ENCODE measurements at regions not wholly inside any gene's neighbourhood (a gene's known extent, or its start where the extent isn't known, plus 50 kb on each side); places are given as distances from the start of the nearest gene placed in this dataset.

DNA sequence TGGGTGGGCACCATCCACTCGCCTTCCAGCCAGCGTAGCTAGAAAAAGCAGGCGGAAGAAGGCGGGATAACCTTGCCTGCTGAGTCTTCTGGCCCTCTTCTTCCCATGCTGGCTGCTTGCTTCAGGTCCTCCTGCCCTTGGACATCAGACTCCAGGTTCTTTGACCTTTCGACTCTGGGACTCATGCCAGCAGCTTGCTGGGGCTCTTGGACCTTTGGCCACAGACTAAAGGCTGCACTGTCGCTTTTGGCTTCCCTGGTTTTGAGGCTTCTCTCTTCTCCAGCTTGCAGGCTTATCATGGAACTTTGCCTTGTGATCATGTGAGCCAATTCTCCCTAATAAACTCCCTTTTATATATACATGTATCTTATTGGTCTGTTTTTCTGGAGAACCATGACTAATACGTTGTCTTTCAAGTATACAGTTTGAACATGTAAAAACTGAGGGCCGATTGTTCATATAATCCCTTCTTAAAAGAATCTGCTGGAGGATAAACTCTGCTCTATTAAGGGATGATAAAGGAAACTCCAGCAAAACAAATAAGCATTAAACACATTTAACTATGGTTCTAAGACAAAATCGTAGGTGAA lies 116.6 kb upstream of the LCORL start:
- Histone ChIP-seq H3K4me3 (no peak overlapping the region), H3F3A (ENCODE audit: insufficient read depth, low read depth) (no peaks in the 10 kb centered on the region), H3K36me3 (ENCODE audit: low read depth) (no peaks in the 10 kb centered on the region), H3K4me1 (replicated peaks; ENCODE audit: insufficient read depth) (no peaks in the 10 kb centered on the region), H4K20me1 (ENCODE audit: insufficient read depth) (no peaks in the 10 kb centered on the region), H3K9me3 (ENCODE audit: insufficient read depth, low read depth) (no peaks in the 10 kb centered on the region), H3K4me2 (no peak overlapping the region), H3K9me2 (ENCODE audit: insufficient read depth) (no peaks in the 10 kb centered on the region), H3K27ac (no peak overlapping the region), H3K79me2 (ENCODE audit: low read depth) (no peaks in the 10 kb centered on the region), H2AFZ (no peak overlapping the region), H3K27me3 (ENCODE audit: insufficient read depth, low read depth) (no peaks in the 10 kb centered on the region)
- no peak for TF ChIP-seq EZH2 (IDR thresholded peaks at IDR 0.05; ENCODE audit: low read depth)
- TF ChIP-seq, protein P1, sequence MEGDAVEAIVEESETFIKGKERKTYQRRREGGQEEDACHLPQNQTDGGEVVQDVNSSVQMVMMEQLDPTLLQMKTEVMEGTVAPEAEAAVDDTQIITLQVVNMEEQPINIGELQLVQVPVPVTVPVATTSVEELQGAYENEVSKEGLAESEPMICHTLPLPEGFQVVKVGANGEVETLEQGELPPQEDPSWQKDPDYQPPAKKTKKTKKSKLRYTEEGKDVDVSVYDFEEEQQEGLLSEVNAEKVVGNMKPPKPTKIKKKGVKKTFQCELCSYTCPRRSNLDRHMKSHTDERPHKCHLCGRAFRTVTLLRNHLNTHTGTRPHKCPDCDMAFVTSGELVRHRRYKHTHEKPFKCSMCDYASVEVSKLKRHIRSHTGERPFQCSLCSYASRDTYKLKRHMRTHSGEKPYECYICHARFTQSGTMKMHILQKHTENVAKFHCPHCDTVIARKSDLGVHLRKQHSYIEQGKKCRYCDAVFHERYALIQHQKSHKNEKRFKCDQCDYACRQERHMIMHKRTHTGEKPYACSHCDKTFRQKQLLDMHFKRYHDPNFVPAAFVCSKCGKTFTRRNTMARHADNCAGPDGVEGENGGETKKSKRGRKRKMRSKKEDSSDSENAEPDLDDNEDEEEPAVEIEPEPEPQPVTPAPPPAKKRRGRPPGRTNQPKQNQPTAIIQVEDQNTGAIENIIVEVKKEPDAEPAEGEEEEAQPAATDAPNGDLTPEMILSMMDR (conservative IDR thresholded peaks at IDR 0.05) = no peak
- BruUV-seq (replicated peaks) = no TSS peak
- intact Hi-C loops (cut with micrococcal nuclease; ENCODE audit: unreplicated experiment) = no loop called here
- CTCF ChIA-PET = no interaction called here
- POLR2A ChIA-PET (ENCODE audit: unreplicated experiment) = interaction anchor here (0.7 kb wide), 1 partner anchor 160 kb away, joined by 13 read pairs; no protein-coding TSS in a partner anchor
- DNase-seq = no peak

DNA sequence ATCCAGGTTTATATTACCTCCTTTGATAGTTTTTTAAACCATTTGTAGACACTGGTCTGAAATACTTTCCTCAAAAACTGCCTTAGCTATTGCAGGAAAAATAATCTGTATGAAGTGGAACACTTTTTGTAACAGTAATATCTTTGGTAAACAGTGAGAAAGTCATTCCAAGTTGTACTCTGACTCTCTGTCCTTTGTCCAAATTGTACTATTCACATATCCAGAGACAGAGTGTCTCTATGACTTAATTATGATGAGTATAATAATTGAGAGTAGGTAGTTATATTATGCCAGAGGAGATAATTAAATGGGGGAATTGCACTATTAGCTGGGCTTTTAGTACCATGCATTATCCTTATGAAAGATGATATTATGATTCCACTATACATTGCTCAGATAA lies 112.6 kb upstream of the LCORL start:
- Histone ChIP-seq H2AFZ (no peak overlapping the region), H3K4me3 (no peak overlapping the region), H3K9me3 (ENCODE audit: insufficient read depth, low read depth) (no peaks in the 10 kb centered on the region), H3K79me2 (ENCODE audit: low read depth) (no peaks in the 10 kb centered on the region), H3K27ac (no peak overlapping the region), H3K9me2 (ENCODE audit: insufficient read depth) (no peaks in the 10 kb centered on the region), H3F3A (ENCODE audit: insufficient read depth, low read depth) (no peaks in the 10 kb centered on the region), H3K4me1 (replicated peaks; ENCODE audit: insufficient read depth) (no peaks in the 10 kb centered on the region), H4K20me1 (ENCODE audit: insufficient read depth) (no peaks in the 10 kb centered on the region), H3K36me3 (ENCODE audit: low read depth) (no peaks in the 10 kb centered on the region), H3K4me2 (no peak overlapping the region), H3K27me3 (ENCODE audit: insufficient read depth, low read depth) (no peaks in the 10 kb centered on the region)
- BruUV-seq (replicated peaks) = no TSS peak
- POLR2A ChIA-PET (ENCODE audit: unreplicated experiment) = no interaction called here
- CTCF ChIA-PET = no interaction called here
- DNase-seq = no peak
- TF ChIP-seq, protein P1 (conservative IDR thresholded peaks at IDR 0.05) = no peak
- TF ChIP-seq EZH2 (IDR thresholded peaks at IDR 0.05; ENCODE audit: low read depth) = no peak
- intact Hi-C loops (cut with micrococcal nuclease; ENCODE audit: unreplicated experiment) = no loop called here

DNA sequence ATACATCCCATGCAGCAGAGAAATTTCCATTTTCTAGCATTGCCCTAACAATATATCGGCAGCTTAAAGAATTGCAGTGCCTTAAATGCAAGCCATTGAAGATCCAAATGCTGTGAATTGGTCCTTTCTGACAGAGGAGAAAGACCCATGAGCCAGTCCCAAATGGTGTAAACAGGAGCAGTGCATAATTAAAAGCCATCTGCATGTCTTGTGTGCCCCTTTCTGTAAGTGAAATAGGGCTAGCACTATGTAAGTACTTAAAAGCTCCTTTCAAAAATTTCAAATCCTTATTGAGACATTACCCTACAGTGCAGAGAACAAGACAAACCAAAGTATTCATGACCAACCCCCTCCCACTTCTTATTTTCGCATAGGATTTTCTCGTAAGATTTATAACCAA lies 108.7 kb upstream of the LCORL start:
- H3K27ac ChIP-seq = no peak overlapping the region
- H3K9me2 ChIP-seq (ENCODE audit: insufficient read depth) = no peaks in the 10 kb centered on the region
- H4K20me1 ChIP-seq (ENCODE audit: insufficient read depth) = no peaks in the 10 kb centered on the region
- no peak overlapping the region for H2AFZ ChIP-seq
- no peak for DNase-seq
- ChIA-PET POLR2A (ENCODE audit: unreplicated experiment) (no interaction called here), CTCF (no interaction called here)
- intact Hi-C loops (cut with micrococcal nuclease; ENCODE audit: unreplicated experiment) = no loop called here
- no TSS peak for BruUV-seq (replicated peaks)
- H3K4me1 ChIP-seq (replicated peaks; ENCODE audit: insufficient read depth) = no peaks in the 10 kb centered on the region
- H3K36me3 ChIP-seq (ENCODE audit: low read depth) = no peaks in the 10 kb centered on the region
- H3K79me2 ChIP-seq (ENCODE audit: low read depth) = no peaks in the 10 kb centered on the region
- H3K9me3 ChIP-seq (ENCODE audit: insufficient read depth, low read depth) = no peaks in the 10 kb centered on the region
- TF ChIP-seq, protein P1 (conservative IDR thresholded peaks at IDR 0.05) = no peak
- no peak for TF ChIP-seq EZH2 (IDR thresholded peaks at IDR 0.05; ENCODE audit: low read depth)
- H3K27me3 ChIP-seq (ENCODE audit: insufficient read depth, low read depth) = no peaks in the 10 kb centered on the region
- no peak overlapping the region for H3K4me3 ChIP-seq
- no peak overlapping the region for H3K4me2 ChIP-seq
- H3F3A ChIP-seq (ENCODE audit: insufficient read depth, low read depth) = no peaks in the 10 kb centered on the region

Data from PC-9 (cell line).